PFSK-1 (cell line): ENCODE measurements at regions not wholly inside any gene's neighbourhood (a gene's known extent, or its start where the extent isn't known, plus 50 kb on each side); places are given as distances from the start of the nearest gene placed in this dataset.

Experiments
- POLR2AphosphoS5 ChIP-seq: IDR thresholded peaks from 2 replicates; pipeline ENCODE4 v1.6.1; 2012; ENCODE audit warnings: low read depth, mild to moderate bottlenecking, control low read depth, low read length, moderate library complexity
- SIN3A ChIP-seq: IDR thresholded peaks from 2 replicates; pipeline ENCODE4 v1.6.1; 2012; ENCODE audit warnings: mild to moderate bottlenecking, low read length, moderate library complexity, borderline replicate concordance; ENCODE audit not compliant: insufficient read depth
- TAF1 ChIP-seq: IDR thresholded peaks from 2 replicates; pipeline ENCODE4 v1.6.1; 2012; ENCODE audit warnings: low read length, control low read depth, borderline replicate concordance; ENCODE audit not compliant: insufficient read depth
- TF ChIP-seq, protein P1 (sequence below), 2 experiments: IDR thresholded peaks; 2 replicates each; pipeline versions ENCODE4 v1.6.1 to v1.8.0; 2011 to 2012; ENCODE audit warnings: low read depth in 2 of 2, low read length in 2 of 2, control low read depth in 1 of 2, inconsistent platforms in 1 of 2, mild to moderate bottlenecking in 1 of 2, moderate library complexity in 1 of 2; ENCODE audit not compliant: insufficient read depth in 1 of 2

GRCh38 chr5:62825623-62826220 is 247.1 kb downstream of the LRRC70 start:
- no peak for TF ChIP-seq SIN3A
- TF ChIP-seq, protein P1, sequence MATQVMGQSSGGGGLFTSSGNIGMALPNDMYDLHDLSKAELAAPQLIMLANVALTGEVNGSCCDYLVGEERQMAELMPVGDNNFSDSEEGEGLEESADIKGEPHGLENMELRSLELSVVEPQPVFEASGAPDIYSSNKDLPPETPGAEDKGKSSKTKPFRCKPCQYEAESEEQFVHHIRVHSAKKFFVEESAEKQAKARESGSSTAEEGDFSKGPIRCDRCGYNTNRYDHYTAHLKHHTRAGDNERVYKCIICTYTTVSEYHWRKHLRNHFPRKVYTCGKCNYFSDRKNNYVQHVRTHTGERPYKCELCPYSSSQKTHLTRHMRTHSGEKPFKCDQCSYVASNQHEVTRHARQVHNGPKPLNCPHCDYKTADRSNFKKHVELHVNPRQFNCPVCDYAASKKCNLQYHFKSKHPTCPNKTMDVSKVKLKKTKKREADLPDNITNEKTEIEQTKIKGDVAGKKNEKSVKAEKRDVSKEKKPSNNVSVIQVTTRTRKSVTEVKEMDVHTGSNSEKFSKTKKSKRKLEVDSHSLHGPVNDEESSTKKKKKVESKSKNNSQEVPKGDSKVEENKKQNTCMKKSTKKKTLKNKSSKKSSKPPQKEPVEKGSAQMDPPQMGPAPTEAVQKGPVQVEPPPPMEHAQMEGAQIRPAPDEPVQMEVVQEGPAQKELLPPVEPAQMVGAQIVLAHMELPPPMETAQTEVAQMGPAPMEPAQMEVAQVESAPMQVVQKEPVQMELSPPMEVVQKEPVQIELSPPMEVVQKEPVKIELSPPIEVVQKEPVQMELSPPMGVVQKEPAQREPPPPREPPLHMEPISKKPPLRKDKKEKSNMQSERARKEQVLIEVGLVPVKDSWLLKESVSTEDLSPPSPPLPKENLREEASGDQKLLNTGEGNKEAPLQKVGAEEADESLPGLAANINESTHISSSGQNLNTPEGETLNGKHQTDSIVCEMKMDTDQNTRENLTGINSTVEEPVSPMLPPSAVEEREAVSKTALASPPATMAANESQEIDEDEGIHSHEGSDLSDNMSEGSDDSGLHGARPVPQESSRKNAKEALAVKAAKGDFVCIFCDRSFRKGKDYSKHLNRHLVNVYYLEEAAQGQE (IDR thresholded peaks at IDR 0.05; ENCODE audit: insufficient read depth in 1 of 2, low read depth in 2 of 2, low read length in 2 of 2) = no peak
- TF ChIP-seq POLR2AphosphoS5 = no peak
- TF ChIP-seq TAF1 = no peak
